ENCODE measurements at regions not wholly inside any gene's neighbourhood (a gene's known extent, or its start where the extent isn't known, plus 50 kb on each side); places are given as distances from the start of the nearest gene placed in this dataset.

DNA sequence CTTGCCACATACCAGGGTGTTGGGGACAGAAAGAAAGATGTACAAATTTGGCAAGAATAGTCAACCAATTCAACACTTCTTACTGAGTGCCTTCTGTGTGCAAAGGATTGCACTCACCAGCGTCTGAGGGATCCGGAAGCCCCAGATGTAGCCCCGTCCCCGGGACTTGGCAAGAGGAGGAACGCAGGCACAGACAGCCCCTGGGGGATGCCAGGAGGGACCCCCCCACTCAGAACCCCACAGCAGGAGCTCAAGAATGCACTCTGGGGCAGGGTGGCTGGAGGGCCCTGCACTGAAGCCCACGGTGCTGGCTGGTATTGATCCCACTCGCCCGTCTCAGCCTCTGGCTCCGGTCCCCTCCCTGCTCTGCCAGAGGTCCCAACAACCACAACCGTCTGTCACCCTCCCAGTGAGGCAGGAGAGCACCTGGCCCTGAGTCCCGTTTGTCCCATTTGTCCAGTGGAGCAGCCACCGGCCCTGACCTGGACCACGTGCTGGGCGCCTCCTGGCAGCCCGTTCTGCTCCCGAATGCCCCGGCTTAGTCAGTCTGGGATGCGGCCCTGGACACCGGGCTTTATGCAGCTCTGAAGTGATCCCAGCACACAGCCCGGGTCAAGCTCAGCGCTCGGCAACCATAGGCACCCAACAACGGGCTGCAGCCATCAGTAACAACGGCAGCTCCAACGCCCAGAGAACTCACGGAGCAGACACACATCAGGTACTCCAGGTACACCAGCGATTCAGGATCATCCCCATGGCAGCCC, 128.7 kb downstream of the DLL1 start:
- Histone ChIP-seq H3K4me1 (replicated peaks) (no peaks in the 10 kb centered on the region), H3K36me3 (no peaks in the 10 kb centered on the region), H3K4me3 (no peak overlapping the region), H3K9me3 (replicated peaks) (peaks cover 29% of the 10 kb centered on the region), H3K27ac (no peak overlapping the region), H3K27me3 (replicated peaks) (no peaks in the 10 kb centered on the region)
- DNase-seq (ENCODE audit: low read depth in 1 of 2, low spot score in 2 of 2) = no peak

DNA sequence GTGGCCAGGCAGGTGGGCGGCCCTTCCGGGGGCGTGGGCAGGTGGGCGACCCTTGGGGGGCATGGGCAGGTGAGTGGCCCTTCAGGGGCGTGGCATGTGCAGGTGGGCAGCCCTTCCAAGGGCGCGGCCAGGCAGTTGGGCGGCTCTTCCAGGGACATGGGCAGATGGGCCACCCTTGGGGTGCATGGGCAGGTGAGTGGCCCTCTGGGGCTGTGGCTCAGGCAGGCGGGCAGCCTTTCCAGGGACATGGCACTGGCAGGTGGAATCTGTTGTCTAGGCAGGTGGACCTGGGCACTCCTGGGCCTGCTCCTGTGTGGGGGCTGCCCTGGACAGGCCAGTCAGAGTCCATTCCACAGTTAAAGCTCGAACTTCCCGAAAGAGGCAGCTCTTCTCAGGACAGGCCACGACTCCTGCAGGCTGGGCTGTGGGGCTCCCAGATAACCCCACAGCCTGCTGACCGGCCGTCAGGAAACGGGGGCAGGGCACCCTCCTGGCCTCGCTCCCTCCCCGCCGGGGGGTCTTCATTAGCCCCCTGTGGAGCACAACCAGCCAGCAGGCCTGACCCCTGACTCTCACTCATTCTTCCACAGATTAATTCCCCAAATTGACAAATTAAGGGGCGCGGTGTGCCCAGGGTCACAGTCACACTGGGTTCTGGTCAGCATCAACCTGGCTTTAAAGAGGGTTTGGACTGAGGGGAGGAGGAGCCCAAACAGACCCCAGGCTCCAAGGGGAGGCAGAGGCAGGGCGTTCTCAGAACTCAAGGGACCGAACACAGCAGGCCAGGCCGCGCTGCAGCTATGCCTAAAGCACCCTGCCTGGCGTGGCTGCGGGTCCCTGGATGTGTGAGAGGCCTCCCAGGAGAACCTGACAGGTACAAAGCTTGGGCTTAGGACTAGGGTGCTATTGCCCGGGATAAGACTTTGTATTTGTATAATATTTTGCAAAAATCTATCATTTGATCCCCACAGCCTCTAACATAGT, 130.0 kb downstream of the DLL1 start:
- Histone ChIP-seq H3K9me3 (replicated peaks) (peaks cover 23% of the 10 kb centered on the region), H3K4me3 (no peak overlapping the region), H3K27ac (no peak overlapping the region)

DNA sequence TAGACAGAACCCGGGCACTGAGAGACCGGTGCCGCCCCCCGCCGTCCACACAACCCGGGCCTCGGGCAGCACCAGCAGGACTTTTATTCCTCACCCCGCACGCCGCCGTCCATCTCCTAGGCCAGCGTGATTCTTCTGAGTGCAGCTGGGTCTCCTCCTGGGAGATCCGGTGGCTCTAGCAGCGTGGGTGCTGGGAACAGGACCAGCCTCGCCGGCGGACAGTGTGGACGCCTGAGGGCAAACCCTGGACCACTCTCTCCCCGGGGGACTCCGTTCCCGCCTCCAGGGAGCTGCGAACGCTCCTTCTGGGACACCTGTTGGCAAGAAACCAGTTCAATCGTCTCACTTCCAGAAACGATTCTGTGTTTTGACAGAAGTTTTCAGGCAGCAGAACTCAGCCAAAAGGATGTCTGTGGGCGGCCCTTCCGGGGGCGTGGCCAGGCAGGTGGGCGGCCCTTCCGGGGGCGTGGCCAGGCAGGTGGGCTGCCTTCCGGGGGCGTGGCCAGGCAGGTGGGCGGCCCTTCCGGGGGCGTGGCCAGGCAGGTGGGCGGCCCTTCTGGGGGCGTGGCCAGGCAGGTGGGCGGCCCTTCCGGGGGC, 130.7 kb downstream of the DLL1 start:
- DNase-seq (ENCODE audit: low read depth in 1 of 2, low spot score in 2 of 2) = no peak
- Histone ChIP-seq H3K4me3 (no peak overlapping the region), H3K27me3 (replicated peaks) (no peaks in the 10 kb centered on the region), H3K36me3 (no peaks in the 10 kb centered on the region), H3K4me1 (replicated peaks) (no peaks in the 10 kb centered on the region), H3K27ac (no peak overlapping the region), H3K9me3 (replicated peaks) (peaks cover 23% of the 10 kb centered on the region)

More for the DNA sequence above, 130.0 kb downstream of the DLL1 start:
- no peaks in the 10 kb centered on the region for H3K36me3 ChIP-seq
- no peak for DNase-seq (ENCODE audit: low read depth in 1 of 2, low spot score in 2 of 2)
- no peaks in the 10 kb centered on the region for H3K27me3 ChIP-seq (replicated peaks)
- no peaks in the 10 kb centered on the region for H3K4me1 ChIP-seq (replicated peaks)

DNA sequence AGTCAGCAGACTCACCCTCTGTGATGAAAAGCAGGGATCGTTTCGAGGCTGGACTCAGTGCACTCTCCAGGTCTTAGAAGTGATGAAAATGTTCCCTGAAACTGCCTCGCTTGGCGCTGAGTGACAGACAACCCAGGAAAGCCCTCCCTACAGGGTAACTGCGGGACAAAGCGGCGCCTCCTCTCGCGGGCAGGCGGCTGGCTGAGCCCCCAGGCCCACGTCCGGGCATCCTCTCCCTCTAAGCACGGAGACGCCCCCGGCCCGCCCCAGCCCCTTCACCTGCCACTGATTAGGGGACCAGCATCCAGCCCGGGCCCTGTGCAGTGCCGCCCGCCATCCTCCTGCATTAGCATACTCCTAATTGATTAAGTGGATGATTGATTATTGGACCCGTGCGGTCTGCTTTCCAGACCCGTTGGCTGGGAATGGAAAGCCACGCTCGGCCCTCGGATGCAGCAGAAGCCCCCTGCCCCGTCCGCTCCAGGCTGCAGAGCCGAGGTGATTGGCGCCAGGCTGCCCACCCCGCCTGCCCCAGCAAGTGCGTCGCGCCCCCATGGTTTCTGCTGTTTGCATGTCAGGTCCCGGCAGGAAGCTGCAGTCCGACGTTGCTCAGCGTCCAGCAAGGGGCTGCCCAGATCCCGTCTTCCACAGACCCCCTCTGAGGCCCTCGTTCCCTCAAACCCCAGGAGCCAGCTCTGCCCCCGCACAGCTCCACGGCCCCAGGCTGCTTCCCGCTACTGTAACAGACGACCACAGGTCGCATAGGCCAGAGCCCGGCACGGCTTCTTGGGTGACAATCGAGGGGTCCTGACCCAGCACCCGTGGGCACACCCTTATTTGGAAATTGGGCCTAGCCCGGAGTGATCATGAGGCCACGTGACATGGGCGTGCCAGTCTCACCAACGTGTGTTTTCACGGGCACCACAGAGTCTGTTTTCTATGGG, 131.6 kb downstream of the DLL1 start:
- no peak for DNase-seq (ENCODE audit: low read depth in 1 of 2, low spot score in 2 of 2)
- peaks cover 15% of the 10 kb centered on the region for H3K9me3 ChIP-seq (replicated peaks)
- H3K27me3 ChIP-seq (replicated peaks) = no peaks in the 10 kb centered on the region
- no peak overlapping the region for H3K4me3 ChIP-seq
- no peaks in the 10 kb centered on the region for H3K4me1 ChIP-seq (replicated peaks)
- H3K36me3 ChIP-seq = no peaks in the 10 kb centered on the region
- H3K27ac ChIP-seq = no peak overlapping the region

DNA sequence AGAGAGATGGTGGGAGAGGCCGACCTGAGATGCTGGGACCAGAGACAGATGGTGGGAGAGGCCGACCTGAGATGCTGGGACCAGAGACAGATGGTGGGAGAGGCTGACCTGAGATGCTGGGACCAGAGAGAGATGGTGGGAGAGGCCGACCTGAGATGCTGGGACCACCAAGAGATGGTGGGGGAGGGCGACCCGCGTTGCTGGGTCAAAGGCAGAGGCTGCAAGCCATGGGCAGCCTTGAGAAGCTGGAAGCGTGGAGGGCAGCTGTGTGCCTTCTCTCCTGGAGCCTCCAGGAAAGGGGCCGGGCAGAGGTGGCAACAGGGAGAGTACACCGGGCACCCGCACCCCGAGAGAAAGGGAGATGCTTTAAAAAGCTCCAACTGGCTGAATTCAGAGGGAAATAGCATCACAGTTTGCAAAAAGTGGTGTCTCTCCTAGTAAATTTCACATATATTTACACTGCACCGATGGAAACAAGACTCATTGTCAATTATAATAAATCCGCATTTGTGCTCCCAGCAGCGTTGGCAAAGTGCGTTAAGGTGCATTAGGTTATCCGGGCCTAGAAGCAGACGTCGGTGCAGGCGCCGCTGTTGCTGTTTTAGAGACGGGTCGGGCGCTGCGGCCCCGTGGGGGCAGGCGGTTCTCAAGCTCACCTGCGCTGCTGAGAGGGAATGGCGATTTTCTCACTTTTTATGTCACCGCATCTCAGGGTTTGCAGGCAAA, 132.4 kb downstream of the DLL1 start:
- Histone ChIP-seq H3K27me3 (replicated peaks) (no peaks in the 10 kb centered on the region), H3K9me3 (replicated peaks) (peaks cover 17% of the 10 kb centered on the region; the same call in 1 of the 2 replicates), H3K4me3 (no peak overlapping the region), H3K27ac (no peak overlapping the region), H3K4me1 (replicated peaks) (no peaks in the 10 kb centered on the region), H3K36me3 (no peaks in the 10 kb centered on the region)
- DNase-seq (ENCODE audit: low read depth in 1 of 2, low spot score in 2 of 2) = no peak

DNA sequence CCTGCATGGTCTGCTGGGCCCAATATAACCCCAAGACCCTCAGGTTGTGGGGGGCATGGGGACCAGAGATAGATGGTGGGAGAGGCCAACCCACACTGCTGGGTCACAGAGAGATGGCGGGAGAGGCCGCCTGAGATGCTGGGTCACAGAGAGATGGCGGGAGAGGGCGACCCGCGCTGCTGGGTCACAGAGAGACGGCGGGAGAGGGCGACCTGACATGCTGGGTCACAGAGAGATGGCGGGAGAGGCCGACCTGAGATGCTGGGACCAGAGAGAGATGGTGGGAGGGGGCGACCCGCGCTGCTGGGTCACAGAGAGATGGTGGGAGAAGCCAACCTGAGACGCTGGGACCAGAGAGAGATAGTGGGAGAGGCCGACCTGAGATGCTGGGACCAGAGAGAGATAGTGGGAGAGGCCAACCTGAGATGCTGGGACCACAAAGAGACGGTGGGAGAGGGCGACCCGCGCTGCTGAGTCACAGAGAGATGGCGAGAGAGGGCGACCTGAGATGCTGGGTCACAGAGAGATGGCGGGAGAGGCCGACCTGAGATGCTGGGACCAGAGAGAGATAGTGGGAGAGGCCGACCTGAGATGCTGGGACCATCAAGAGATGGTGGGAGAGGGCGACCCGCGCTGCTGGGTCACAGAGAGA, 133.2 kb downstream of the DLL1 start:
- Histone ChIP-seq H3K9me3 (replicated peaks) (peaks cover 14% of the 10 kb centered on the region; the same call in 1 of the 2 replicates), H3K4me3 (no peak overlapping the region), H3K36me3 (no peaks in the 10 kb centered on the region)

DNA sequence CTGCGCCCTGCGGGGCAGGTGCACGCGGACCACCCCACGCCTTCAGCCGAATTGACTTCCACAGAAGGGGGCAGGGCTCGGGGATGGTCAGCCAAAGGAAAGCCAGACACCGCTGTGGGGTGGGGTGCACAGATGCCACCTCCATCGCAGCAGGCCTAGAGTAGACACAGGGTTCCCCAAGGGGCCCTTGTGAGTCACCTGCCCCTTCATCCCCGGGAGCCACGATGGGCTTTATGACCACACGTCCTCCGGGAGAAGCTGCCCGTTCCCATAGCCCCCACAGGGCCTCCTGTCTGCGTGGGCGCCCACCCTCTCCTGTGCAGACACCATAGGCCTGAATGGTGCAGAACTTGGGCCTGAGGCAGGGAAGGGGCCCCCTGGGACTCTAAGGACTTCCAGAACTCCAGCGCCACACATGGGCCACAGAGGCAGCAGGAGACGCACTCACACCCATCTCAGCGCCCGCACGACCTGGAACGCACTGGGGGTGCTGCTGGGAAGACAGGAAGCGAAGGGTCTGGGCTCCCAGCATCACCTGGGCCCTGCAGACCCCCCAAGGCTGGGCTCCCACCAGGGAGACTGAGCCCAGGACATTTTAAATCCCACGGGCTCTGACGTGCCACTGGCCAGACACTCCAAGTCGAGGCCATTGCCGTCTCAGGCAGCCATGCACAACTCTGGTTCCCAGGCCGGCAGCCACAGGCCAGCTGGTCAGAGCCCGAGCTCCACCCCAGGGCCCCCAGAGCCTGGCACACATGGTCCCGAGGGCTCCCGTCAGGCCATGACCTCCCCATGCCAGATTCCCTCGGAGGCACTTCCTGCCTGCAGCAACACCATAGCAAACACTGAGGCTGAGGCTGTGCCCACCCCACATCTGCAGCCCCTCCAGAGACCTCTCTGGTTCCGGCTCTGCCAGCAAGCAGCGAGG, 134.2 kb downstream of the DLL1 start:
- H3K27ac ChIP-seq = no peak overlapping the region
- no peaks in the 10 kb centered on the region for H3K4me1 ChIP-seq (replicated peaks)
- DNase-seq (ENCODE audit: low read depth in 1 of 2, low spot score in 2 of 2) = no peak
- H3K27me3 ChIP-seq (replicated peaks) = no peaks in the 10 kb centered on the region
- no peak overlapping the region for H3K4me3 ChIP-seq
- peaks cover 14% of the 10 kb centered on the region; the same call in 1 of the 2 replicates for H3K9me3 ChIP-seq (replicated peaks)
- H3K36me3 ChIP-seq = no peaks in the 10 kb centered on the region

More for the DNA sequence above, 133.2 kb downstream of the DLL1 start:
- no peak for DNase-seq (ENCODE audit: low read depth in 1 of 2, low spot score in 2 of 2)
- Histone ChIP-seq H3K4me1 (replicated peaks) (no peaks in the 10 kb centered on the region), H3K27ac (no peak overlapping the region), H3K27me3 (replicated peaks) (no peaks in the 10 kb centered on the region)

DNA sequence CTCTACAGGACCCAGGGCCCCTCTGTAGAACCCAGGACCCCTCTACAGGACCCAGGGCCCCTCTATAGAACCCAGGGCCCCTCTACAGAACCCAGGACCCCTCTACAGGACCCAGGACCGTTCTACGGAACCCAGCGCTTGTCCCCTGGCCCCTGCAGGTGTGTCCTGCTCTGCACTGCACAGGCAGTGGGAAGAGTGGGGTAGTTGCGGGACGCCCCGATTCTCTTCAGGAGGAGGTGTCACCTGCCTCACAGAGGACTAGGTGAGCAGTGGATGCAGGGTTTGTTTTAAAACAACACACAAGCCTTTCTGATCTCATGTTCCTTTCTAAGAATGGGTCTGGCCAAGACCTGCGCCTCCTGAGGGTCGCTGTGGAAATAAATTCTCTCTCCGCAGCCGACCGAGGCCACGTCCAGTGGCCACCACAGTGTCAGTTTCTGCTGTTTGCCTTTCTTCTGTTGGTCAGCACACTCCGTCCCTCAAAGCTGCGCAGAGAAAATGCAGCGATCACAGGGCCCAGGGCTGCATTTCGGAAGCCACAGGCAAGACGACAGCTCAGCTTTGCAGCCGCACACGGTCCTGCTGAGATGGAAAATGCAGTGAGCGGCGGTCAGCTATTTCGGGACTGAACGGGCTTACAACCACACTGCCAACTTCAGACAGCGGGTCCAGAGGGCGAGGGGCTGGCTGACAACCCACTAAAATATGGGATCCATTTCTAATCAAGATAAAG, 135.2 kb downstream of the DLL1 start:
- no peaks in the 10 kb centered on the region for H3K27me3 ChIP-seq (replicated peaks)
- no peak overlapping the region for H3K27ac ChIP-seq
- H3K9me3 ChIP-seq (replicated peaks) = peaks cover 14% of the 10 kb centered on the region; the same call in 1 of the 2 replicates
- H3K4me1 ChIP-seq (replicated peaks) = no peaks in the 10 kb centered on the region
- no peak for DNase-seq (ENCODE audit: low read depth in 1 of 2, low spot score in 2 of 2)
- H3K36me3 ChIP-seq = no peaks in the 10 kb centered on the region
- no peak overlapping the region for H3K4me3 ChIP-seq

DNA sequence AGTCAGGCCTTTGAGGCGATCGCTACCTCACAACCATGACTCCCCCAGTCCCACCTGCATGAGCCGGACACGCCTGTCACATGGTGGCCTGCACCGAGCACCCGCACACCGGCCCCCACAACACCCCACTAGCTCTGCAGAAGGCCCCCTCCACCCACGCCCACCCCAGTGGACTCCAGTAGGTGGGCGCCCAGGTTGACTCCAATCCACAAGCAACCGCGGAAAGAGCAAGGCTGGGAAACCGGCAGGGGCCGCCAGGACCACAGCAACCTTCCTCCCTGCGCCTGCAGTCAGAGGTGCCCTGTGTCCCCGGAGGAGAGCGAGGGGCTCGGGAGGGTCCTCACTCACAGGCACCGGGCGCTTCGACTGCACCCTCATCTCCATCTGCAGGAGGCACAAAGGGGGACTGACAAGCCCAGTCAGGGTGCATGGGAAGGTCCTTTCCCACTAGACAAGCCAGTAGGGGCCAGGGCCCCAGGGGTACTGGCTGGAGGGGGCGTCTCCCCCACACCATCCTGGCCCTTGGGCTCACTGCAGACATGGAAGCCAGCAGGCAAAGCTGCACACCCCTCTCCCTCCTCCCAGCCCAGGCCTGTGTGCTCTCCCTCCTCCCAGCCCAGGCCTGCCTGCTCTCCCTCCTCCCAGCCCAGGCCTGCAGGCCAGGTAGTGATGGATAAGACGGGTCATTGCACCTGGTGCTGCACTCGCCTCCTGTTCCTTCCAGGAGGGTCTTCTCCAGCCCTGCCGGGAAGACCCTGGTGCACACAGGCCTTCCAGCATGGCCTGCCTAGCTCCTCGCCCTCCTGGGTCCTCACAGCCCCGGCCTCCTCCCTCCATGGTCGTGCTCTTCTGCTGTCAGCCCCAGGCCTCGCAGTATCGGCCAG, 137.2 kb downstream of the DLL1 start:
- Histone ChIP-seq H3K27ac (no peak overlapping the region), H3K27me3 (replicated peaks) (no peaks in the 10 kb centered on the region), H3K36me3 (no peaks in the 10 kb centered on the region), H3K4me3 (no peak overlapping the region), H3K9me3 (replicated peaks) (peaks cover 7% of the 10 kb centered on the region; the same call in 1 of the 2 replicates), H3K4me1 (replicated peaks) (no peaks in the 10 kb centered on the region)
- DNase-seq (ENCODE audit: low read depth in 1 of 2, low spot score in 2 of 2) = no peak

DNA sequence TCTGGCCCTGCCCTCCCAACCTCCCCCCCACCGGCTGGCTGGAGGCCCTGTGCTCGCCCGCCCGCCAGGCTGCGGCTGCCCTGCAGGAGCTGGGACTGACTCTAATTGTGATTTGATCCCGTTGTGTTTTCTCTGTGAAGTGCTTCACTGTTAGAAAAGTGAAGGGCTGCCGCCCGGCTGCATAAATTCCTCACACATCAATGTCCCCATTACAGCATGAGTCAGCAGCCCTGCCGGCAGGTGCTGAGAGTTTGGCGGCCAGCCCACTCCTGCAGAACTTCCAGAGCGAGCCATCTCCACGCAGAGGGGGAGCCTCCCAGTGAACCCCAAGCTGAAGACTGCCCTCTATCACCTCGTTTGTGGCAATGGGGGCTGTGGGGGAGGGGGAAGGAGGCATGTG, 137.9 kb downstream of the DLL1 start:
- H3K27me3 ChIP-seq (replicated peaks) = no peaks in the 10 kb centered on the region
- H3K4me3 ChIP-seq = no peak overlapping the region
- H3K27ac ChIP-seq = no peak overlapping the region
- H3K9me3 ChIP-seq (replicated peaks) = peaks cover 6% of the 10 kb centered on the region; the same call in 1 of the 2 replicates
- H3K36me3 ChIP-seq = no peaks in the 10 kb centered on the region
- DNase-seq (ENCODE audit: low read depth in 1 of 2, low spot score in 2 of 2) = no peak
- no peaks in the 10 kb centered on the region for H3K4me1 ChIP-seq (replicated peaks)
